ENCODE measurements at regions not wholly inside any gene's neighbourhood (a gene's known extent, or its start where the extent isn't known, plus 50 kb on each side); places are given as distances from the start of the nearest gene placed in this dataset.

DNA sequence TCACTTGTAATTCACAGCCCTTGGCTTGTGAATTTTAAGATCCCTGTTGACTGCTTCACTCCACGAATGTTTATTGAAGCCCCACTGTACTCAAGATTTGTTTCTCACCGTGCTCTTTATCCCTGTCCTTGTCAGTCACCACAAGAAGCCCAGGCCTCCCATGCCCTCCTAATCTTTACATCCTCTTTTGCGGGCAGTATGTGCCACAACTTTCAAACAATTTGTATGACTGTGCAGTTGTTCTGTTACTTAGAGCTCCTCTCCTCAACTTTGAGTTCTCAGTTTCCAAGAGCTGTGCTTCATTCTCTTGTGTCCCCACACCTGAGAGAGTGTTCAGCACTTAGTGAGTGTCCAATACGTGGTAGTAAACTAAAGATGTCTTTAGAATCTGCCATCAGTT is 467.7 kb downstream of the NKX6-1 start:
- TF ChIP-seq, protein P1, sequence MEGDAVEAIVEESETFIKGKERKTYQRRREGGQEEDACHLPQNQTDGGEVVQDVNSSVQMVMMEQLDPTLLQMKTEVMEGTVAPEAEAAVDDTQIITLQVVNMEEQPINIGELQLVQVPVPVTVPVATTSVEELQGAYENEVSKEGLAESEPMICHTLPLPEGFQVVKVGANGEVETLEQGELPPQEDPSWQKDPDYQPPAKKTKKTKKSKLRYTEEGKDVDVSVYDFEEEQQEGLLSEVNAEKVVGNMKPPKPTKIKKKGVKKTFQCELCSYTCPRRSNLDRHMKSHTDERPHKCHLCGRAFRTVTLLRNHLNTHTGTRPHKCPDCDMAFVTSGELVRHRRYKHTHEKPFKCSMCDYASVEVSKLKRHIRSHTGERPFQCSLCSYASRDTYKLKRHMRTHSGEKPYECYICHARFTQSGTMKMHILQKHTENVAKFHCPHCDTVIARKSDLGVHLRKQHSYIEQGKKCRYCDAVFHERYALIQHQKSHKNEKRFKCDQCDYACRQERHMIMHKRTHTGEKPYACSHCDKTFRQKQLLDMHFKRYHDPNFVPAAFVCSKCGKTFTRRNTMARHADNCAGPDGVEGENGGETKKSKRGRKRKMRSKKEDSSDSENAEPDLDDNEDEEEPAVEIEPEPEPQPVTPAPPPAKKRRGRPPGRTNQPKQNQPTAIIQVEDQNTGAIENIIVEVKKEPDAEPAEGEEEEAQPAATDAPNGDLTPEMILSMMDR (conservative IDR thresholded peaks at IDR 0.05; ENCODE audit: low read depth, low read length) = no peak
- H3K4me3 ChIP-seq (ENCODE audit: low read depth, low read length) = no peak overlapping the region
- DNase-seq (ENCODE audit: low read depth) = no peak

DNA sequence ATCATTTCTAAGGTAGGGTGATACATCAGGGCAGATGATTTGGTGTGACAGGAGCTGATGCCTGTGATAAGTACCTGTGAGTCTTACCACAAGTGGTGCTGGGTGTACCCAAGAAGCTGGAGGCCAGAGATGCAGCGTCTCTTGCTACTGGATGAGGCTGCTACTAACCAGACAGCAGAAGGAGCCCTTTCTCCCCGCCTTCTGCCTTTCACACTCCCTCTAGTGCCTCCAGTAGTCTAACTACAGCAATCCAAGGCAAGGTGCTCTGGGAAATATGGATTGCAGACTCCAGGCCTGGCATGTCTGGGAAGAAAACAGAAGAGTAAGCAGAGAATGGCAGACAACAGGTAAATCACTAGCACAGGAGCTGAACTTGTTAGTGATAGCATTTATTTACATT is 470.8 kb downstream of the NKX6-1 start:
- no peak overlapping the region for H3K4me3 ChIP-seq (ENCODE audit: low read depth, low read length)
- TF ChIP-seq, protein P1 (conservative IDR thresholded peaks at IDR 0.05; ENCODE audit: low read depth, low read length) = no peak
- no peak for DNase-seq (ENCODE audit: low read depth)

DNA sequence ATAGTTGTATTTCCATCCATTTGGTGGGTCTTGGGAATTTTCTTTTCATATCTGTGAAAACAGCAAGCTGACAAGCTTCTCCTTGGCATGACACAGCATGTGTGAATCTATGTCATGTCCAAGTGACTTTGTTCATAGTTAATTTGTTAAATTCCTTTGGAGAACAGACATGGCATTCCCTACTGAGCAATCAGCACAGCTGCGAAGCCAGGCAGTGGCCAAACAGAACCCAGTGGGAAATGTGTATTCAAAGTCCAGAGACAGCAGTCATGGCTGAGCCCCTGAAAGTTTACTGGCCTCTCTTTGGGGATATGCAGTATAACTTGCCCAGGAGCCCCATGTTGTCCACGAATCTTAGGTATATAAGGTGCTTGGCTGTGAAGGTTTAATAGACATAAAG is 474.7 kb downstream of the NKX6-1 start:
- H3K4me3 ChIP-seq (ENCODE audit: low read depth, low read length) = no peak overlapping the region
- TF ChIP-seq, protein P1 (conservative IDR thresholded peaks at IDR 0.05; ENCODE audit: low read depth, low read length) = no peak
- no peak for DNase-seq (ENCODE audit: low read depth)

DNA sequence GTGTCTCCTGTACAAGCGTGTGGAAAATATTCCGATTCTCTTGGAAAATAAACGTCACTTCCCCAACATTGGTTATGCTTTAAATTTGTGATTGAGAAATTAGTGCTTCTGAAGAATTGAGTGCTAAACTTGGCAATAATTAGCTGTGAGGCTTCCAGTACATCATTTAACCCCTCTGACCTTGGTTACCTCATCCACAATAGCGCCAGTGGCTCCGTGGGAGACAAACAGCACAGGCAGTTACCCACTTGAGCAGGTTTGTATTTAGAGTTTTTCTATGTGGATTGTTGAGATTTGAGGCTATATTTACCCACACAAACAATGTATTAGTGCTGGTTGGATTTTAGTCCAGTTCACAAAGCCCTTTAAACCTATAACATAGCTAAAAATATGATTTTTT is 476.5 kb downstream of the NKX6-1 start:
- TF ChIP-seq, protein P1 (conservative IDR thresholded peaks at IDR 0.05; ENCODE audit: low read depth, low read length) = no peak
- H3K4me3 ChIP-seq (ENCODE audit: low read depth, low read length) = no peak overlapping the region
- DNase-seq (ENCODE audit: low read depth) = no peak

DNA sequence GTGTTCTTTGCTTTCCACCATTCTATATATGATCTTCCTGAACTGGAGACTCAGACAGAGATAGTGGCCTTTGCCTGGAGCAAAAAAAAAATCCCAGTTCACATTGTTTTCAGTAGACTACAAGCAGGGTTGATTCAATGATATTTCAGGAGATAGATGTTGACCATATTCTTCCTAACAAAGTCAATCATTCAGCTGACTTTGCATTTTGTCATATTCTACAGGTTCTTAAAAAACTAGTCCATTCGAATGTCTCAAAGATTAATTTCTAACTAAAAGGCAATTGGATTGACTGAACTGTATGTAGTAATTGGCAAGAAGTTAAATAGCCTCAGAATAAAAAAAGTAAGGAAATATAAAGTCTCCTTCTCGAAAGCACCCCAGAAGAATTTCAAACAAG is 479.5 kb downstream of the NKX6-1 start:
- no peak for DNase-seq (ENCODE audit: low read depth)
- TF ChIP-seq, protein P1 (conservative IDR thresholded peaks at IDR 0.05; ENCODE audit: low read depth, low read length) = no peak
- no peak overlapping the region for H3K4me3 ChIP-seq (ENCODE audit: low read depth, low read length)

DNA sequence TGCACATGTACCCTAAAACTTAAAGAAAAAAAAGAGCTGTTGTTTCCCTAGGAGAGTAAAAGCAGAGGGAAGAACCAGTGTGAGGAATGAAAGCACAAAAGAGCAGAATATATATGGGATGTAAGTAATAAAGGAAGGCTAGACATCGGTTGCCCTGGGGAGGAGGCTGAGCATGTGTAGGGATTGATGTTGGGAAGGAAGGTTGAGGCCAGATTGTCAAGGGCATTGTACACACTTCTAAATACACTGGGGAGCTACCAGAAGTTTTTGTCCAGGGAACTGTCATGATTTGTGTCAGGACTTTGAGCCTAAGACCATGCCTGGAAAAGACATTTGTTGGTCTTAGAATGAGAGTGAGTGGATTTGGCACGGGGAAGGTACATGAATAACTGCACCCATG is 467.1 kb downstream of the GPAT3 start:
- TF ChIP-seq, protein P1 (conservative IDR thresholded peaks at IDR 0.05; ENCODE audit: low read depth, low read length) = no peak
- no peak for DNase-seq (ENCODE audit: low read depth)
- H3K4me3 ChIP-seq (ENCODE audit: low read depth, low read length) = no peak overlapping the region

DNA sequence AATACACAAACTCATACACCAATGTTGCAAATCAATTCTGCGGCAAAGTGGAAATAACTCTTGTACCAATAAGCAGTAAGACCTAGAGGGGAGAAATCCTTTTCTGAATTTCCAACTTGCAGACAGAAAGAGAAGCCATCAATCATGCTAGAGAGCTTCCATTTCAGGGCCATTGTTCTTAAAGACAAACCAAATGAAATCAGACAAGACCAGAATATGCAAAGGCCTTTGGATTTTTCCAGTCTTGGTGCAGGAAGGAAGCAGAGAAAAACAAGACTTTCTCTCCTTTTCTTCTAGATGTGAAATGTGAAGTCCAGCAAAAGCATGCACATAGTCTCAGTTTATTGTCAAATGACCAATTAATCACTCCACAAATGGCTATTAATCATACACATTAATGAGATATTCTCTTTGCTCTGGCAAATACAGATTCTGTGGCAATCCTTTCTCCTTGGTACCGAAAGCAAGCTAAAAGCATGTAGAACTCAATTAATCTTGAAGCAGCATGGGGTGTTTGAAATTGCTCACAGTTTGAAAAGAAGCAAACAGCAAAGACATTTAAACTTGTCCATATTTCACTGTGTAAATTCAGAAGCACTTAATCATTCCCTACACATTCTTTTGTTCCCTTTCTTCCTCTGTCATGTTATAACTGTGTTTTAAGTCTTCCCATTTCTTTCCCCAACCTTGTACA is 466.1 kb downstream of the GPAT3 start:
- DNase-seq (ENCODE audit: low read depth) = no peak
- H3K4me3 ChIP-seq (ENCODE audit: low read depth, low read length) = no peak overlapping the region
- TF ChIP-seq, protein P1 (conservative IDR thresholded peaks at IDR 0.05; ENCODE audit: low read depth, low read length) = no peak

Measured in epithelial cell of proximal tubule (primary cell).